Endodermal cell (in vitro differentiated cells): ENCODE measurements at regions not wholly inside any gene's neighbourhood (a gene's known extent, or its start where the extent isn't known, plus 50 kb on each side); places are given as distances from the start of the nearest gene placed in this dataset.

Experiments used
- DNase-seq: peaks from one replicate; pipeline ENCODE4 v3.0.0-alpha.2; 2017
- H3K27ac ChIP-seq: 2 replicates; pipeline ENCODE4 v1.5.1; 2013; ENCODE audit warnings: mild to moderate bottlenecking, low read depth, low read length, moderate library complexity
- H3K27me3 ChIP-seq: 2 replicates; pipeline ENCODE4 v1.6.1; 2013; ENCODE audit warnings: mild to moderate bottlenecking, low read length, moderate library complexity; ENCODE audit not compliant: insufficient read depth, control insufficient read depth, poor library complexity, severe bottlenecking
- H3K36me3 ChIP-seq: 2 replicates; pipeline ENCODE4 v1.7.0; 2013; ENCODE audit warnings: mild to moderate bottlenecking, low read length, moderate library complexity; ENCODE audit not compliant: control insufficient read depth, insufficient read depth
- H3K4me1 ChIP-seq: one replicate; pipeline ENCODE4 v1.7.0; 2013; ENCODE audit warnings: low read length; ENCODE audit not compliant: control insufficient read depth, insufficient read depth
- H3K4me3 ChIP-seq: 2 replicates; pipeline ENCODE4 v1.5.1; 2013; ENCODE audit warnings: mild to moderate bottlenecking, low read length, moderate library complexity
- H3K9ac ChIP-seq: 2 replicates; pipeline ENCODE4 v1.6.1; 2013; ENCODE audit warnings: mild to moderate bottlenecking, low read length, moderate library complexity; ENCODE audit not compliant: poor library complexity, severe bottlenecking; ENCODE audit errors: extremely low read depth
- H3K9me3 ChIP-seq: 2 replicates; pipeline ENCODE4 v1.6.1; 2013; ENCODE audit warnings: mild to moderate bottlenecking, low read length, moderate library complexity; ENCODE audit not compliant: control insufficient read depth
- H3K27ac Mint-ChIP-seq: 2 replicates; pipeline ENCODE4 v1.8.0; 2020; ENCODE audit warnings: mixed read lengths
- H3K27me3 Mint-ChIP-seq: 2 replicates; pipeline ENCODE4 v1.8.0; 2021; ENCODE audit warnings: mild to moderate bottlenecking, mixed read lengths; ENCODE audit not compliant: insufficient read depth
- H3K36me3 Mint-ChIP-seq: 2 replicates; pipeline ENCODE4 v1.8.0; 2020; ENCODE audit warnings: low read depth, mixed read lengths
- H3K4me1 Mint-ChIP-seq: 2 replicates; pipeline ENCODE4 v1.8.0; 2020; ENCODE audit warnings: mixed read lengths
- H3K4me3 Mint-ChIP-seq: 2 replicates; pipeline ENCODE4 v1.8.0; 2020; ENCODE audit warnings: mild to moderate bottlenecking, moderate library complexity, mixed read lengths
- H3K9me3 Mint-ChIP-seq: 2 replicates; pipeline ENCODE4 v1.8.0; 2020; ENCODE audit warnings: mild to moderate bottlenecking, mixed read lengths
- WGBS, 2 experiments: methylation state at CpG; one replicate each; pipeline versions ENCODE4 v1.1.5 to v1.1.7; 2013; ENCODE audit warnings: missing lambda C conversion rate in 2 of 2, mixed read lengths in 1 of 2; ENCODE audit not compliant: insufficient coverage in 1 of 2, insufficient read length in 1 of 2; 5-methylcytosine and 5-hydroxymethylcytosine counted together
- TF ChIP-seq, protein P1 (sequence below): fragments of 200-600 bp; sonication (generic); conservative IDR thresholded peaks from 2 replicates; pipeline ENCODE4 v1.5.0; 2021; ENCODE audit warnings: antibody characterized with exemption, mild to moderate bottlenecking

DNA sequence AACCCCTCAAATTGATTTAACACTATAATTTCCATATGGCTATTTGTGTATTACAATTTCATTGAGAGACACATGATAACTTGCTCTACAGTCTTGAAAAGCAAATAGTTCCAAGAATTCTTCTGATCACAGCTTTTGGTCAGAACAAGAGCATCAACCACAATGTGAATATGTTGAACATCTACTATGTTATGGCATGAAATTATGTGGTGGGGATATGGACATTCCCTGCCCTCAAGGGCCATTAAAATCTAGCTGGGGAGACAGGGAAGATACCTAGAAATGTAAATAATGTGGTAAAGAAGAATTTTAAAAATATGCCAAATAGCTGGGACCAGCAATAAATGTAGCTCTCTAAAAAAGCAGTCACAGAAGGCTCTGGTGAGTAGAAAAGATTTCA lies 262.2 kb downstream of the FZD1 start:
- no peaks in the 10 kb centered on the region for H3K4me1 ChIP-seq
- Mint-ChIP-seq H3K27ac (no peak overlapping the region), H3K4me3 (no peak overlapping the region), H3K36me3 (no peaks in the 10 kb centered on the region), H3K9me3 (peaks cover 16% of the 10 kb centered on the region), H3K27me3 (no peaks in the 10 kb centered on the region), H3K4me1 (no peaks in the 10 kb centered on the region)
- DNase-seq: no peak
- H3K4me3 ChIP-seq: no peak overlapping the region
- no peaks in the 10 kb centered on the region for H3K27me3 ChIP-seq
- no peak overlapping the region for H3K27ac ChIP-seq
- TF ChIP-seq, protein P1, sequence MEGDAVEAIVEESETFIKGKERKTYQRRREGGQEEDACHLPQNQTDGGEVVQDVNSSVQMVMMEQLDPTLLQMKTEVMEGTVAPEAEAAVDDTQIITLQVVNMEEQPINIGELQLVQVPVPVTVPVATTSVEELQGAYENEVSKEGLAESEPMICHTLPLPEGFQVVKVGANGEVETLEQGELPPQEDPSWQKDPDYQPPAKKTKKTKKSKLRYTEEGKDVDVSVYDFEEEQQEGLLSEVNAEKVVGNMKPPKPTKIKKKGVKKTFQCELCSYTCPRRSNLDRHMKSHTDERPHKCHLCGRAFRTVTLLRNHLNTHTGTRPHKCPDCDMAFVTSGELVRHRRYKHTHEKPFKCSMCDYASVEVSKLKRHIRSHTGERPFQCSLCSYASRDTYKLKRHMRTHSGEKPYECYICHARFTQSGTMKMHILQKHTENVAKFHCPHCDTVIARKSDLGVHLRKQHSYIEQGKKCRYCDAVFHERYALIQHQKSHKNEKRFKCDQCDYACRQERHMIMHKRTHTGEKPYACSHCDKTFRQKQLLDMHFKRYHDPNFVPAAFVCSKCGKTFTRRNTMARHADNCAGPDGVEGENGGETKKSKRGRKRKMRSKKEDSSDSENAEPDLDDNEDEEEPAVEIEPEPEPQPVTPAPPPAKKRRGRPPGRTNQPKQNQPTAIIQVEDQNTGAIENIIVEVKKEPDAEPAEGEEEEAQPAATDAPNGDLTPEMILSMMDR: no peak
- no peaks in the 10 kb centered on the region for H3K9me3 ChIP-seq
- no peak overlapping the region for H3K9ac ChIP-seq
- H3K36me3 ChIP-seq: no peaks in the 10 kb centered on the region

DNA sequence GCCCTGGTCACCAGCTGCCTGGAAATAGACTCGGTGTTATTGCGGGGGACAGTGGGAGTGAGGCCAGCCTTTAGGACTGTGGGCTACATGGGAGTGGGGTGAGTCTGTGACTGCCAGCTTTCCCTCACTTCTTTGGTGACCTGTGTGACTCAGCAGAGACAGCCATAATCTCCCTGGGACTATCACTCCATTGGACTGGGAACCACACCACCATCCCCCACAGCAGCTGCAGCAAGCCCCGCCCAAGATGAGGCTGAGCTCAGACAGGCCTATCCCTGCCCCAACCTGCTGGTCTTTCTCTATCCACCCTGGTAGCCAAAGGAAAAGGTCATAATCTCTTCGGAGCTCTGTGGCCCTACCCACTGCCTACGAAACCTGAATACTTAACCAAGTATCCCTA lies 263.2 kb downstream of the FZD1 start:
- Histone ChIP-seq H3K9ac (no peak overlapping the region), H3K4me3 (no peak overlapping the region), H3K27me3 (no peaks in the 10 kb centered on the region), H3K27ac (no peak overlapping the region), H3K4me1 (no peaks in the 10 kb centered on the region), H3K36me3 (no peaks in the 10 kb centered on the region), H3K9me3 (peaks cover 11% of the 10 kb centered on the region)
- H3K4me1 Mint-ChIP-seq: no peaks in the 10 kb centered on the region
- peak overlapping the region; percentile 25 for H3K27ac Mint-ChIP-seq
- no peaks in the 10 kb centered on the region for H3K27me3 Mint-ChIP-seq
- H3K4me3 Mint-ChIP-seq: no peak overlapping the region
- no peaks in the 10 kb centered on the region for H3K36me3 Mint-ChIP-seq
- H3K9me3 Mint-ChIP-seq: peaks cover 26% of the 10 kb centered on the region
- DNase-seq: peak; percentile 47
- TF ChIP-seq, protein P1: no peak
- WGBS, 2 experiments: 93 to 100% methylated on average over 2 to 5 of the region's 5 CpGs

GRCh38 chr7:91533996-91534395 lies 269.8 kb downstream of the FZD1 start:
- Mint-ChIP-seq H3K27me3 (peaks cover 12% of the 10 kb centered on the region), H3K9me3 (peaks cover 25% of the 10 kb centered on the region), H3K36me3 (no peaks in the 10 kb centered on the region), H3K27ac (no peak overlapping the region), H3K4me3 (no peak overlapping the region), H3K4me1 (peaks cover 8% of the 10 kb centered on the region)
- WGBS, 2 experiments: 67 to 92% methylated on average over 1 of the region's 1 CpG
- Histone ChIP-seq H3K9ac (no peak overlapping the region), H3K27me3 (peaks cover 26% of the 10 kb centered on the region), H3K4me1 (peaks cover 6% of the 10 kb centered on the region), H3K27ac (no peak overlapping the region), H3K9me3 (peaks cover 11% of the 10 kb centered on the region), H3K36me3 (no peaks in the 10 kb centered on the region), H3K4me3 (no peak overlapping the region)
- TF ChIP-seq, protein P1: no peak
- DNase-seq: no peak
